Stomach smooth muscle (tissue), 2 donors: ENCODE measurements at regions not wholly inside any gene's neighbourhood (a gene's known extent, or its start where the extent isn't known, plus 50 kb on each side); places are given as distances from the start of the nearest gene placed in this dataset.

Source experiments
- H3K27ac ChIP-seq: one replicate; pipeline ENCODE4 v1.7.0; 2013; ENCODE audit warnings: mild to moderate bottlenecking, low read length, inconsistent platforms
- H3K27me3 ChIP-seq, 2 donors: one replicate each; pipeline ENCODE4 v1.7.0; 2013; ENCODE audit warnings: low read length in 2 of 2; ENCODE audit not compliant: insufficient read depth in 2 of 2, control insufficient read depth in 1 of 2
- H3K36me3 ChIP-seq, 2 donors: one replicate each; pipeline ENCODE4 v1.7.0; 2013; ENCODE audit warnings: low read length in 2 of 2; ENCODE audit not compliant: control insufficient read depth in 2 of 2, insufficient read depth in 2 of 2
- H3K4me1 ChIP-seq: one replicate; pipeline ENCODE4 v1.7.0; 2013; ENCODE audit warnings: low read length; ENCODE audit not compliant: control insufficient read depth, insufficient read depth
- H3K4me3 ChIP-seq, 2 donors: one replicate each; pipeline ENCODE4 v1.7.0; 2013; ENCODE audit warnings: low read length in 2 of 2
- H3K9ac ChIP-seq, 2 donors: one replicate each; pipeline ENCODE4 v1.7.0; 2013; ENCODE audit warnings: low read length in 2 of 2, mild to moderate bottlenecking in 1 of 2
- H3K9me3 ChIP-seq, 2 donors: one replicate each; pipeline ENCODE4 v1.7.0; 2013; ENCODE audit warnings: low read length in 2 of 2; ENCODE audit not compliant: control insufficient read depth in 2 of 2
- donor health status: healthy.
- donor health status: Pancreatic carcinoma.

GRCh38 chr4:10947898-10948297 lies 263.3 kb upstream of the CLNK start:
- Histone ChIP-seq H3K4me1 (no peaks in the 10 kb centered on the region), H3K4me3 (no peak overlapping the region), H3K9me3 (no peaks in the 10 kb centered on the region), H3K36me3 (no peaks in the 10 kb centered on the region), H3K27me3 (no peaks in the 10 kb centered on the region), H3K9ac (no peak overlapping the region), H3K27ac (no peak overlapping the region)

GRCh38 chr4:10944321-10944720 lies 259.8 kb upstream of the CLNK start:
- Histone ChIP-seq H3K9me3 (no peaks in the 10 kb centered on the region), H3K27ac (no peak overlapping the region)

GRCh38 chr4:10942156-10942555 lies 257.6 kb upstream of the CLNK start:
- Histone ChIP-seq H3K9ac (no peak overlapping the region), H3K27ac (no peak overlapping the region), H3K36me3 (no peaks in the 10 kb centered on the region), H3K27me3 (no peaks in the 10 kb centered on the region), H3K4me3 (no peak overlapping the region), H3K4me1 (no peaks in the 10 kb centered on the region), H3K9me3 (no peaks in the 10 kb centered on the region)

More at GRCh38 chr4:10944321-10944720, 259.8 kb upstream of the CLNK start:
- Histone ChIP-seq H3K4me1 (no peaks in the 10 kb centered on the region), H3K9ac (no peak overlapping the region), H3K27me3 (no peaks in the 10 kb centered on the region), H3K36me3 (no peaks in the 10 kb centered on the region), H3K4me3 (no peak overlapping the region)

GRCh38 chr4:10929818-10930217 lies 245.2 kb upstream of the CLNK start:
- no peak overlapping the region for H3K27ac ChIP-seq
- no peaks in the 10 kb centered on the region for H3K27me3 ChIP-seq
- no peak overlapping the region for H3K4me3 ChIP-seq
- no peaks in the 10 kb centered on the region for H3K36me3 ChIP-seq
- H3K9me3 ChIP-seq: no peaks in the 10 kb centered on the region
- H3K9ac ChIP-seq: no peak overlapping the region
- H3K4me1 ChIP-seq: no peaks in the 10 kb centered on the region

- Histone ChIP-seq H3K27me3 (no peaks in the 10 kb centered on the region), H3K9me3 (no peaks in the 10 kb centered on the region), H3K4me3 (no peak overlapping the region), H3K9ac (no peak overlapping the region), H3K4me1 (no peaks in the 10 kb centered on the region), H3K27ac (no peak overlapping the region), H3K36me3 (no peaks in the 10 kb centered on the region)
These were observed 241.4 kb upstream of the CLNK start for GRCh38 chr4:10925996-10926395.

GRCh38 chr4:10924274-10924673 lies 239.7 kb upstream of the CLNK start:
- H3K9me3 ChIP-seq: no peaks in the 10 kb centered on the region
- no peak overlapping the region for H3K9ac ChIP-seq
- H3K4me1 ChIP-seq: no peaks in the 10 kb centered on the region
- no peak overlapping the region for H3K27ac ChIP-seq
- H3K4me3 ChIP-seq: no peak overlapping the region
- H3K36me3 ChIP-seq: no peaks in the 10 kb centered on the region
- H3K27me3 ChIP-seq: no peaks in the 10 kb centered on the region

- H3K4me1 ChIP-seq: no peaks in the 10 kb centered on the region
- H3K27me3 ChIP-seq: no peaks in the 10 kb centered on the region
- no peaks in the 10 kb centered on the region for H3K36me3 ChIP-seq
- no peaks in the 10 kb centered on the region for H3K9me3 ChIP-seq
- H3K4me3 ChIP-seq: no peak overlapping the region
- no peak overlapping the region for H3K9ac ChIP-seq
- no peak overlapping the region for H3K27ac ChIP-seq
These were observed 233.0 kb upstream of the CLNK start for GRCh38 chr4:10917566-10917965.

- Histone ChIP-seq H3K27me3 (no peaks in the 10 kb centered on the region), H3K36me3 (no peaks in the 10 kb centered on the region), H3K9me3 (no peaks in the 10 kb centered on the region)
These were observed 213.5 kb upstream of the CLNK start for GRCh38 chr4:10898072-10898471.

GRCh38 chr4:10897076-10897475 lies 212.5 kb upstream of the CLNK start:
- Histone ChIP-seq H3K4me1 (no peaks in the 10 kb centered on the region), H3K36me3 (no peaks in the 10 kb centered on the region), H3K4me3 (no peak overlapping the region), H3K27me3 (no peaks in the 10 kb centered on the region), H3K9me3 (no peaks in the 10 kb centered on the region), H3K9ac (no peak overlapping the region), H3K27ac (no peak overlapping the region)

More at GRCh38 chr4:10898072-10898471, 213.5 kb upstream of the CLNK start:
- Histone ChIP-seq H3K4me3 (no peak overlapping the region), H3K27ac (no peak overlapping the region), H3K9ac (no peak overlapping the region), H3K4me1 (no peaks in the 10 kb centered on the region)

GRCh38 chr4:10893395-10893794 lies 208.8 kb upstream of the CLNK start:
- Histone ChIP-seq H3K4me1 (no peaks in the 10 kb centered on the region), H3K36me3 (no peaks in the 10 kb centered on the region), H3K27ac (no peak overlapping the region), H3K9ac (no peak overlapping the region), H3K9me3 (no peaks in the 10 kb centered on the region), H3K4me3 (no peak overlapping the region), H3K27me3 (no peaks in the 10 kb centered on the region)

GRCh38 chr4:10891866-10892265 lies 207.3 kb upstream of the CLNK start:
- Histone ChIP-seq H3K36me3 (no peaks in the 10 kb centered on the region), H3K4me1 (no peaks in the 10 kb centered on the region), H3K9me3 (no peaks in the 10 kb centered on the region), H3K27ac (no peak overlapping the region), H3K4me3 (no peak overlapping the region), H3K9ac (no peak overlapping the region), H3K27me3 (no peaks in the 10 kb centered on the region)
